Fibroblast of lung (primary cell): ENCODE measurements at regions not wholly inside any gene's neighbourhood (a gene's known extent, or its start where the extent isn't known, plus 50 kb on each side); places are given as distances from the start of the nearest gene placed in this dataset.

Source experiments
- CTCF ChIP-seq, 2 donors: IDR thresholded peaks in 1 of 2; conservative IDR thresholded peaks in 1 of 2; 1 replicate in 1 of 2; 2 replicates in 1 of 2; pipeline ENCODE4 v1.5.1; 2011 to 2012; ENCODE audit warnings: low read length in 2 of 2, control low read depth in 1 of 2, inconsistent platforms in 1 of 2, low read depth in 1 of 2, mild to moderate bottlenecking in 1 of 2
- EZH2 ChIP-seq: IDR thresholded peaks from 2 replicates; pipeline ENCODE4 v1.5.1; 2012; ENCODE audit warnings: low read length, control low read depth, mild to moderate bottlenecking; ENCODE audit errors: missing control alignments

- TF ChIP-seq EZH2 = no peak
- TF ChIP-seq CTCF (conservative IDR thresholded peaks at IDR 0.05 in 1 of 2, IDR thresholded peaks at IDR 0.05 in 1 of 2; ENCODE audit: low read depth in 1 of 2, low read length in 2 of 2) = no peak
Measured at GRCh38 chr6:109875973-109876372, 102.1 kb upstream of the GPR6 start.
